Stimulated activated effector memory CD8-positive, alpha-beta T cell treated with anti-CD3 and anti-CD28 coated beads, Interleukin-12 subunit alpha, Interleukin-12 subunit beta, amount 100 ng/mL, for 72 hours (primary cell): ENCODE measurements at regions not wholly inside any gene's neighbourhood (a gene's known extent, or its start where the extent isn't known, plus 50 kb on each side); places are given as distances from the start of the nearest gene placed in this dataset.

ENCODE experiments used
- ATAC-seq: fragments of 150-1000 bp; cut with Tn5 transposase; 2 replicates; pipeline ENCODE4 v1.10.0; 2021
- DNase-seq, 2 donors: peaks; one replicate each; pipeline ENCODE4 v3.0.0; 2021 to 2022; ENCODE audit warnings: low spot score in 2 of 2
- H3K27ac Mint-ChIP-seq: one replicate; pipeline ENCODE4 v1.8.0; 2022; ENCODE audit warnings: mild to moderate bottlenecking, mixed read lengths
- H3K36me3 Mint-ChIP-seq: one replicate; pipeline ENCODE4 v1.8.0; 2022; ENCODE audit warnings: mild to moderate bottlenecking, mixed read lengths
- H3K4me1 Mint-ChIP-seq: one replicate; pipeline ENCODE4 v1.8.0; 2022; ENCODE audit warnings: mixed read lengths
- H3K4me3 Mint-ChIP-seq: one replicate; pipeline ENCODE4 v1.8.0; 2022; ENCODE audit warnings: mild to moderate bottlenecking, mixed read lengths
- H3K9me3 Mint-ChIP-seq: one replicate; pipeline ENCODE4 v1.8.0; 2022; ENCODE audit warnings: mixed read lengths

DNA sequence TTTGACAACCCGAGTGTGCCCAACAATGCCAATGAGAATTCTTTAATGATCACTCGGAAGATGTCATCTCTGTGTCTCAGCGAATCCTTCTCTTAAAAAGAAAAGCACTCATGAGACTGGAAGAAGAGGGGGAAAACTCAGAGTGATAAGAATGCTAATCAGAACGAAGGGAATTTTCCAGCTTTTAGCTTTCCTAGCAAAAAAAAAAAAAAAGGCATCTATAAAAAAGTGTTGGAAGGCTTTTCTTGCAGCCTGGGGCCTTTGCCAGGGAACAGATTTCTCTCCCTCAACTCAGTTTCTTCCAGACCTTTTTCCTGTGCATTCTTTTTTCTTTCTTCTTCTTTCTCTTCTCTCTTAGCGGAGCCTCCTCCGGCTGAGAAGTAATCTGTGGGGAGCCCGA is 80.5 kb upstream of the NEO1 start:
- no peak overlapping the region for H3K4me3 Mint-ChIP-seq
- H3K4me1 Mint-ChIP-seq = peaks cover 12% of the 10 kb centered on the region
- no peak overlapping the region for H3K27ac Mint-ChIP-seq
- no peaks in the 10 kb centered on the region for H3K9me3 Mint-ChIP-seq
- H3K36me3 Mint-ChIP-seq = no peaks in the 10 kb centered on the region
- no peak for ATAC-seq
- no peak for DNase-seq

DNA sequence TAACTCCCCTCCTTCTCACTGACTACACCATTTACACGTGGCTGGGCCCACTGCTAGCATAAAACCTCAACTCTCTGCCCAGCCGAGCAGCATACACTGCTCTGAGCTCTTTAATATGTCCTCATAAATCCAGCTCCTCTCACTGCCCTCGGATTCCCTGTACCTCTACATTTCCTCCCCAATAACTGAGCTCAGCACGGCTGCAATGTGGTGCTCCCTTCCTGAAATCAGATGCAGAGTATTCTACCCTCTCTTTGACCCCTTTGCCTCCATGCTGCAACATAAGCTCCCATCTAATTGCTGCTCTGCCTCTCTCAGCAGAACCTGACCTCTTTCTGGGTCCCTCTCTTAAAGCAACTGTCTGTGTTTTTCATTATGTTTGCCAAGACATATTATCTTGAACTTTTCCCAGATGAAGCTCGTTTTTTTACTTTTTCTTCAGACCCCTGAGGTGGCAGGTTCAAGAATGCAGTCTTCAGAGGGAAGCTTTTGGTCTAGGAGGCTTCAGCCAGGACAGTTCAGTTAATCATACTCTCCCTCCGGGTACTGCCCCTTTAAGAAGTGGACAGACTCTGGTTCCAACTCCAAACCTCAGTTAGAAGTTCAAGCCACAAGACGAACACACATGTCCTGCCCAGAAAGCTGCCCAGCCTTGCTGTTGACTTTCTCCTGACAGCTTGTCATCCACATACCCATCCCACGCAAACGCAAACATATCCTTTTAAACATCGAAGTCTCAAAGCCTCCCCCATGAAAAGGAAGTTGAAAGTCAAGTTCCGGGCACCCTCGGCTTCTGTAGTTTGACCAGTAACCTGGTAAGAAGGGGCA is 81.1 kb upstream of the NEO1 start:
- no peak overlapping the region for H3K27ac Mint-ChIP-seq

GRCh38 chr15:72968531-72968922 is 83.7 kb upstream of the NEO1 start:
- DNase-seq (no peak), ATAC-seq (no peak)
- H3K4me1 Mint-ChIP-seq = peaks cover 36% of the 10 kb centered on the region
- no peaks in the 10 kb centered on the region for H3K36me3 Mint-ChIP-seq
- no peak overlapping the region for H3K27ac Mint-ChIP-seq
- no peaks in the 10 kb centered on the region for H3K9me3 Mint-ChIP-seq
- H3K4me3 Mint-ChIP-seq = no peak overlapping the region

More for the DNA sequence above, 81.1 kb upstream of the NEO1 start:
- ATAC-seq (no peak), DNase-seq (no peak)
- Mint-ChIP-seq H3K4me3 (no peak overlapping the region), H3K36me3 (no peaks in the 10 kb centered on the region), H3K4me1 (peaks cover 13% of the 10 kb centered on the region), H3K9me3 (no peaks in the 10 kb centered on the region)

GRCh38 chr15:72967811-72968530 is 84.3 kb upstream of the NEO1 start:
- Mint-ChIP-seq H3K27ac (no peak overlapping the region), H3K36me3 (no peaks in the 10 kb centered on the region), H3K4me3 (no peak overlapping the region), H3K4me1 (peaks cover 38% of the 10 kb centered on the region), H3K9me3 (no peaks in the 10 kb centered on the region)
- DNase-seq (no peak), ATAC-seq (no peak)

GRCh38 chr15:72967397-72967796 is 84.9 kb upstream of the NEO1 start:
- peaks cover 42% of the 10 kb centered on the region for H3K4me1 Mint-ChIP-seq
- no peaks in the 10 kb centered on the region for H3K36me3 Mint-ChIP-seq
- no peak overlapping the region for H3K27ac Mint-ChIP-seq
- no peak for DNase-seq
- no peak overlapping the region for H3K4me3 Mint-ChIP-seq
- no peaks in the 10 kb centered on the region for H3K9me3 Mint-ChIP-seq
- ATAC-seq = no peak

GRCh38 chr15:72966641-72967040 is 85.6 kb upstream of the NEO1 start:
- no peak for DNase-seq
- ATAC-seq = no peak
- H3K4me1 Mint-ChIP-seq = peaks cover 48% of the 10 kb centered on the region
- H3K4me3 Mint-ChIP-seq = no peak overlapping the region
- H3K27ac Mint-ChIP-seq = no peak overlapping the region
- H3K9me3 Mint-ChIP-seq = no peaks in the 10 kb centered on the region
- no peaks in the 10 kb centered on the region for H3K36me3 Mint-ChIP-seq

DNA sequence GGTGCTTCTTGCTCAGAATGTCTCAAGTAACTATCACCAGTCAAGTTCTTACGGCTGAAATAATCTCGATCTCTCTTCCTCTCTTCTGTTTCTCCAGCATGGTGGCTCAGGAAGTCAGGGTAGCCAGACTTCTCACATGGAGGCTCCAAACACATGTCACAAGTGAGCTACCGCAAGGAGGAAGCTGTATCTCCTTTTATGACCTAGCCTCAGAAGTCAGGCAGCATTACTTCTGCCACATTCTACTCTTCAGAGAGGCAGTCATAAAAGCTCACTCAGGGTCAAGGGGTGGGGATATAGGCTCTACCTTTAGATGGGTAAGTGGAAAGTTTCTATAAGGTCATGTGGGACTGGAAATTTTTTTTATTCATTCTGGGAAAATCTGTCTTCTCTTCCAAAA is 86.6 kb upstream of the NEO1 start:
- peaks cover 39% of the 10 kb centered on the region for H3K4me1 Mint-ChIP-seq
- ATAC-seq (no peak), DNase-seq (no peak)
- H3K36me3 Mint-ChIP-seq = no peaks in the 10 kb centered on the region
- H3K27ac Mint-ChIP-seq = peak overlapping the region; percentile 68
- no peaks in the 10 kb centered on the region for H3K9me3 Mint-ChIP-seq
- no peak overlapping the region for H3K4me3 Mint-ChIP-seq

DNA sequence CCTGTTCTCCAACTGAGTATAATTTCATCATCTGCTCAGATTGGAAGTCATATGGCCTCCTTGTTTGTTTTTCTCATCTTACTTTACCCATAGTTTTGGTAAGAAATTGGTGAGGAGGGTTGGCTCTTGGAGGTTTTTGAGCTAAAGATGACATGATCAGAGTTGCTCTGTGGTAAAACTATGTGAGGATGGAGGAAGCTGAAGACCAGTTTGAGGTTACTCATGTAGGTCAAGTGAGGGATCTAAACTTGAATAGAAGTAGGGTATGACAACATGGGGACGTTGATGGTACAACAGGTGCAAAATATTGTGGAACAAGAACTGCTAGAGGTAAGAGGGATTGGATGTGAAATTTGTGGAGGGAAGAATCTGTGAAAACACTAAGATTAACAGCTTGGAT is 87.7 kb upstream of the NEO1 start:
- ATAC-seq = peak; percentile 72
- H3K27ac Mint-ChIP-seq = peak overlapping the region; percentile 69
- no peaks in the 10 kb centered on the region for H3K36me3 Mint-ChIP-seq
- no peaks in the 10 kb centered on the region for H3K9me3 Mint-ChIP-seq
- H3K4me3 Mint-ChIP-seq = no peak overlapping the region
- H3K4me1 Mint-ChIP-seq = peaks cover 38% of the 10 kb centered on the region
- DNase-seq = no peak

DNA sequence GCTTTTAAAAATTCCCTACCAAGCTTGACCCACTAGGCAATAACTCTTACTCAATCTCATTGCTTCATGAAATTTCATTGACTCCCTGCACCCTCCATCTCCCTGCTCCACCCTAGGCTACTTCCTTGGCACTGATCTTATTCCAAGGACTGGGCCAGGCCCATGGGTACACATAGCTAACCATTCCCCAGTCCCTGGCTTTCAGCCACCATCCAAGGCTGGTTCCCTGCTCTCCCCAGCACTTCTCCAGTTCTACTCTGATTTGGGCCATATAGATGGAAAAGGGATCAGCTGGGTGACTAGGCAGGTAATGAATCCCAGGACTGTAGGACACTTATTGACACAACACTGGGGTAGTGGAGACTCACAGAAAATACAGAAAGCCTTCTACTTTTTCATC is 88.1 kb upstream of the NEO1 start:
- peak overlapping the region; percentile 69 for H3K27ac Mint-ChIP-seq
- no peaks in the 10 kb centered on the region for H3K9me3 Mint-ChIP-seq
- H3K4me1 Mint-ChIP-seq = peaks cover 38% of the 10 kb centered on the region
- no peaks in the 10 kb centered on the region for H3K36me3 Mint-ChIP-seq
- no peak for DNase-seq
- no peak overlapping the region for H3K4me3 Mint-ChIP-seq
- ATAC-seq = no peak

GRCh38 chr15:72962054-72962702 is 90.1 kb upstream of the NEO1 start:
- no peaks in the 10 kb centered on the region for H3K36me3 Mint-ChIP-seq
- no peak for ATAC-seq
- H3K4me3 Mint-ChIP-seq = no peak overlapping the region
- no peak for DNase-seq
- H3K27ac Mint-ChIP-seq = peak overlapping the region; percentile 6
- H3K4me1 Mint-ChIP-seq = peaks cover 38% of the 10 kb centered on the region
- no peaks in the 10 kb centered on the region for H3K9me3 Mint-ChIP-seq

DNA sequence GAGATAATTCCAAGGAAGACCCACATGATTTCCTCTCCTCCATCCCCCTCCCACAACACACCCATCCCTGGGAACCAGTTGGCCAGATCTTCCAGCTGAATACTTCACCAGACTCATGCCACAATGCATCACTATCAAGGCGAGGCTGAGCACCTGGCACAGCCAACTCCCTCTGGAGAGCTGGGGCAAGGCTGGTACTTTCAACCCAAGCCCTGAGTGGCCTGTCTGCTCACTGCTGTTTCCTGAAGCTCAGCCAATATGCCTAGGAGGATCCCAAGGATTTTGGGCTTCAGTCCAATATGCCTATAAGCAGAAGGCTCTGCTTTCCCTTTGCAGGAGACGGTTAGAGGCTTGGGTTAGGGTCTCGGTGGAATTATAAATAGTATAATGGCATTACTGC is 90.9 kb upstream of the NEO1 start:
- Mint-ChIP-seq H3K9me3 (no peaks in the 10 kb centered on the region), H3K36me3 (no peaks in the 10 kb centered on the region), H3K27ac (no peak overlapping the region)

GRCh38 chr15:72958634-72959033 is 93.6 kb upstream of the NEO1 start:
- Mint-ChIP-seq H3K9me3 (no peaks in the 10 kb centered on the region), H3K4me1 (peaks cover 15% of the 10 kb centered on the region), H3K36me3 (no peaks in the 10 kb centered on the region), H3K4me3 (no peak overlapping the region), H3K27ac (no peak overlapping the region)
- ATAC-seq = no peak
- no peak for DNase-seq

More for the DNA sequence above, 90.9 kb upstream of the NEO1 start:
- ATAC-seq (no peak), DNase-seq (no peak)
- Mint-ChIP-seq H3K4me3 (no peak overlapping the region), H3K4me1 (peaks cover 38% of the 10 kb centered on the region)

DNA sequence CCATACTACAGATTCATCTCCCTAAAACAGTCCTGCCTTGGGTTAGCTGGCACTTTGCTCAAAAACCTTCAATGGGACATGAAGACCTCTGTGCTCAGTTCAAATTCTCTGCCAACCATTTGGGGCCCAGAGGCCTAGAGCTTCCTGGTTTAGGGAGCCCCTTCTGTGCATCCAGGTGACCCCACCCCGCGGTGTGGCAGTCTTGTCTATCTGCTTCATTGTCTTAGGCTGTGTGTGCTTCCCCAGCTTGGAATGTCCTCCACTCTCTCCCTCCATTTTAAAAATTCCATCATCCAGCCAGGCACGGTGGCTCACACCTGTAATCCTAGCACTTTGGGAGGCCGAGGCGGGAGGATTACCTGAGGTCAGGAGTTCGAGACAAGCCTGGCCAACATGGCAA is 99.0 kb upstream of the NEO1 start:
- no peaks in the 10 kb centered on the region for H3K36me3 Mint-ChIP-seq

GRCh38 chr15:72952151-72952550 is 100.1 kb upstream of the NEO1 start:
- no peak overlapping the region for H3K27ac Mint-ChIP-seq
- ATAC-seq = no peak
- H3K9me3 Mint-ChIP-seq = peaks cover 13% of the 10 kb centered on the region
- no peak for DNase-seq
- no peaks in the 10 kb centered on the region for H3K36me3 Mint-ChIP-seq
- no peak overlapping the region for H3K4me3 Mint-ChIP-seq
- no peaks in the 10 kb centered on the region for H3K4me1 Mint-ChIP-seq

More for the DNA sequence above, 99.0 kb upstream of the NEO1 start:
- DNase-seq = no peak
- no peak for ATAC-seq
- no peaks in the 10 kb centered on the region for H3K4me1 Mint-ChIP-seq
- no peak overlapping the region for H3K4me3 Mint-ChIP-seq
- H3K9me3 Mint-ChIP-seq = peaks cover 10% of the 10 kb centered on the region
- H3K27ac Mint-ChIP-seq = no peak overlapping the region

GRCh38 chr15:72948662-72949061 is 103.6 kb upstream of the NEO1 start:
- no peak overlapping the region for H3K4me3 Mint-ChIP-seq
- no peaks in the 10 kb centered on the region for H3K36me3 Mint-ChIP-seq
- no peaks in the 10 kb centered on the region for H3K4me1 Mint-ChIP-seq
- H3K9me3 Mint-ChIP-seq = peaks cover 13% of the 10 kb centered on the region
- no peak overlapping the region for H3K27ac Mint-ChIP-seq
- no peak for ATAC-seq
- DNase-seq = no peak

DNA sequence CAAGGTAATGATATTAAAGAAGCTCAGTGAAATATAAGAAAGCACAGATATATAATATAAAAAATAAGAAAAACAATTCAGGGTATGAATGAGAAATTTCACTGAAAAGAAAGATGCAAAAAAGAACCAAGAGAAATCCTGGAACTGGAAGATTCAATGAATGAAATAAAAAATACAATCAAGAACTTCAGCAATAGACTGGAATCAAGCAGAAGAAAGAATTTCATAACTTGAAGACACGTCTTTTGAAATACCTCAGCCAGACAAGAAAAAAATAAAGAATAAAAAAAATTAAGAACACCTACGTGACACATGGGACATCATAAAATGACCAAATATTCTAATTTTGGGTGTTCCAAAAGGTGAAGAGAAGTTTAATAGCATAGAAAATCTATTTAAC is 104.6 kb upstream of the NEO1 start:
- Mint-ChIP-seq H3K4me3 (no peak overlapping the region), H3K9me3 (peaks cover 13% of the 10 kb centered on the region), H3K4me1 (no peaks in the 10 kb centered on the region), H3K36me3 (no peaks in the 10 kb centered on the region), H3K27ac (no peak overlapping the region)
- DNase-seq (no peak), ATAC-seq (no peak)
